HepG2 (cell line): ENCODE measurements at regions not wholly inside any gene's neighbourhood (a gene's known extent, or its start where the extent isn't known, plus 50 kb on each side); places are given as distances from the start of the nearest gene placed in this dataset.

Experiments used
- ATAC-seq: fragments of 200-7000 bp; cut with Tn5 transposase; 3 replicates; pipeline ENCODE4 v1.9.1; 2020; ENCODE audit warnings: mild to moderate bottlenecking, moderate library complexity
- BruUV-seq: library from RNA; stranded (reverse); fragments of 400-500 nt; replicated peaks from 2 replicates; lab custom pipeline; 2021; lab: Mats Ljungman, UMichigan
- CTCF ChIA-PET: fragments of 300-600 bp; formaldehyde crosslinking; extraction: SDS; loops from one replicate; lab custom pipeline; 2021; ENCODE audit warnings: low total read pairs, inconsistent platforms, low intra/inter-chr PET ratio; lab: Yijun Ruan, JAX
- POLR2A ChIA-PET: fragments of 350-600 bp; sonication (Branson Sonifier 250); formaldehyde crosslinking; loops from one replicate; lab custom pipeline; 2020; ENCODE audit warnings: antibody characterized with exemption, inconsistent platforms; lab: Yijun Ruan, JAX
- DNase-seq: peaks from one replicate; pipeline ENCODE4 v3.0.0-alpha.2; 2015; ENCODE audit warnings: low spot score
- FAIRE-seq: peaks from 3 replicates; lab custom pipeline; 2011; peaks lifted over from hg19 to GRCh38; lab: Jason Lieb, UNC
- H2AFZ ChIP-seq: one replicate; pipeline ENCODE4 v1.6.1; 2011; ENCODE audit warnings: low read length, inconsistent platforms
- H3K27ac ChIP-seq: fragments of 300-600 bp; 3 replicates; pipeline ENCODE4 v1.8.0; 2011; ENCODE audit warnings: mixed run types, mild to moderate bottlenecking, mixed read lengths, low read length, inconsistent platforms; ENCODE audit not compliant: insufficient read depth; ENCODE audit errors: extremely low read length
- H3K27me3 ChIP-seq, 2 experiments: fragments of 200-600 bp in 1 of 2; 2 replicates in 1 of 2; 3 replicates in 1 of 2; pipeline versions ENCODE4 v1.6.0 to v1.8.0; 2011; ENCODE audit warnings: low read length in 2 of 2, mild to moderate bottlenecking in 2 of 2, moderate library complexity in 2 of 2, inconsistent platforms in 1 of 2; ENCODE audit not compliant: insufficient read depth in 2 of 2, control insufficient read depth in 1 of 2
- H3K36me3 ChIP-seq, 2 experiments: fragments of 200-600 bp in 1 of 2; replicated peaks in 1 of 2; 2 replicates in 1 of 2; 3 replicates in 1 of 2; pipeline versions ENCODE4 v1.5.1 to v1.8.0; 2011; ENCODE audit warnings: low read length in 2 of 2, inconsistent platforms in 1 of 2; ENCODE audit not compliant: insufficient read depth in 2 of 2, control insufficient read depth in 1 of 2
- H3K4me1 ChIP-seq: 2 replicates; pipeline ENCODE4 v1.5.1; 2012; ENCODE audit warnings: low read length, inconsistent platforms; ENCODE audit not compliant: insufficient read depth
- H3K4me2 ChIP-seq: 2 replicates; pipeline ENCODE4 v1.6.0; 2011; ENCODE audit warnings: low read depth, low read length, inconsistent platforms
- H3K4me3 ChIP-seq, 3 experiments: fragments of 200-600 bp in 1 of 3; sonication (generic), shearing (Covaris generic) in 1 of 3; replicated peaks in 1 of 3; 2 replicates each; pipeline ENCODE4 v1.5.1; 2011 to 2016; ENCODE audit warnings: low read length in 3 of 3, inconsistent platforms in 2 of 3, low read depth in 2 of 3, mild to moderate bottlenecking in 2 of 3, control low read depth in 1 of 3, mixed read lengths in 1 of 3; ENCODE audit not compliant: insufficient read depth in 1 of 3
- H3K79me2 ChIP-seq: one replicate; pipeline ENCODE4 v1.6.1; 2011; ENCODE audit warnings: low read length, inconsistent platforms; ENCODE audit not compliant: insufficient read depth
- H3K9ac ChIP-seq: 2 replicates; pipeline ENCODE4 v1.6.0; 2011; ENCODE audit warnings: mild to moderate bottlenecking, low read depth, low read length, inconsistent platforms; ENCODE audit not compliant: insufficient read depth
- H3K9me3 ChIP-seq: 2 replicates; pipeline ENCODE4 v1.5.1; 2012; ENCODE audit warnings: mild to moderate bottlenecking, low read length
- H4K20me1 ChIP-seq: 2 replicates; pipeline ENCODE4 v1.6.0; 2011; ENCODE audit warnings: inconsistent platforms, mild to moderate bottlenecking, low read length, moderate library complexity; ENCODE audit not compliant: insufficient read depth
- DDIT3 ChIP-seq: sonication (generic); formaldehyde crosslinking; IDR thresholded peaks from 2 replicates; pipeline ENCODE4 v1.4.0; 2020; ENCODE audit warnings: mild to moderate bottlenecking, missing genetic modification reagents
- EED ChIP-seq: sonication (generic); formaldehyde crosslinking; IDR thresholded peaks from 2 replicates; pipeline ENCODE4 v1.5.0; 2020; ENCODE audit warnings: mild to moderate bottlenecking, missing genetic modification reagents
- PAXIP1 ChIP-seq: sonication (generic); formaldehyde crosslinking; conservative IDR thresholded peaks from 2 replicates; pipeline ENCODE4 v1.4.0; 2020; ENCODE audit warnings: mild to moderate bottlenecking, missing genetic modification reagents, moderate library complexity
- SMAD3 ChIP-seq: sonication (generic); formaldehyde crosslinking; IDR thresholded peaks from 2 replicates; pipeline ENCODE4 v1.4.0; 2020; ENCODE audit warnings: missing genetic modification reagents
- ZNF10 ChIP-seq: sonication (generic); formaldehyde crosslinking; IDR thresholded peaks from 2 replicates; pipeline ENCODE4 v1.4.0; 2020; ENCODE audit warnings: mild to moderate bottlenecking, low read depth, missing genetic modification reagents, borderline replicate concordance
- ZNF543 ChIP-seq: sonication (generic); formaldehyde crosslinking; IDR thresholded peaks from 2 replicates; pipeline ENCODE4 v1.4.0; 2020; ENCODE audit warnings: mild to moderate bottlenecking, missing genetic modification reagents
- WGBS: methylation state at CpG from one replicate; pipeline ENCODE4 v1.1.6; 2017; ENCODE audit warnings: low lambda C conversion rate; 5-methylcytosine and 5-hydroxymethylcytosine counted together
- in situ Hi-C: cut with HindIII; loops from 2 replicates; pipeline ENCODE4 v1.10.0; 2017; ENCODE audit warnings: low pct_unique_long_range_greater_than_20kb; ENCODE audit not compliant: extremely low pct_ligation_motif_present
- intact Hi-C: fragments of 100-400 bp; cut with micrococcal nuclease; formaldehyde crosslinking; loops from one replicate; pipeline ENCODE4 v1.10.0; 2022; ENCODE audit not compliant: unreplicated experiment

GRCh38 chr4:153950100-153950979 lies 161.5 kb upstream of the SFRP2 start (continued):
- TF ChIP-seq PAXIP1 (no peak), ZNF543 (CRISPR knock-in tag) (no peak)

- TF ChIP-seq DDIT3 (no peak), EED (CRISPR knock-in tag) (no peak), ZNF10 (CRISPR knock-in tag) (no peak), SMAD3 (CRISPR knock-in tag) (no peak)
- intact Hi-C loops (no loop called here), in situ Hi-C loops (no loop called here)
- no TSS peak for BruUV-seq
- ChIA-PET POLR2A (no interaction called here), CTCF (no interaction called here)
- Histone ChIP-seq H3K79me2 (no peaks in the 10 kb centered on the region), H4K20me1 (no peaks in the 10 kb centered on the region), H3K9ac (no peak overlapping the region), H3K9me3 (no peaks in the 10 kb centered on the region), H3K4me1 (peaks cover 6% of the 10 kb centered on the region; the same call in 1 of the 2 replicates), H2AFZ (no peak overlapping the region), H3K27me3 (no peaks in the 10 kb centered on the region), H3K4me2 (no peak overlapping the region), H3K36me3 (no peaks in the 10 kb centered on the region), H3K4me3 (no peak overlapping the region), H3K27ac (no peak overlapping the region)
- ATAC-seq (no peak), FAIRE-seq (no peak), DNase-seq (no peak)
- WGBS: 0% methylated on average over 1 of the region's 1 CpG
These were observed 159.2 kb upstream of the SFRP2 start for GRCh38 chr4:153948041-153948440.
